HG03064 (cell line): ENCODE measurements at regions not wholly inside any gene's neighbourhood (a gene's known extent, or its start where the extent isn't known, plus 50 kb on each side); places are given as distances from the start of the nearest gene placed in this dataset.
"Not testable (repeated sequence)": the region's sequence is repeated elsewhere in the genome, so short reads cannot be mapped to it uniquely, and the experiment has no call there.

Experiments used
- ATAC-seq: cut with Tn5 transposase; IDR thresholded peaks from one replicate; pipeline ENCODE4 v1.9.1; 2021; ENCODE audit warnings: low read depth; ENCODE audit not compliant: unreplicated experiment

DNA sequence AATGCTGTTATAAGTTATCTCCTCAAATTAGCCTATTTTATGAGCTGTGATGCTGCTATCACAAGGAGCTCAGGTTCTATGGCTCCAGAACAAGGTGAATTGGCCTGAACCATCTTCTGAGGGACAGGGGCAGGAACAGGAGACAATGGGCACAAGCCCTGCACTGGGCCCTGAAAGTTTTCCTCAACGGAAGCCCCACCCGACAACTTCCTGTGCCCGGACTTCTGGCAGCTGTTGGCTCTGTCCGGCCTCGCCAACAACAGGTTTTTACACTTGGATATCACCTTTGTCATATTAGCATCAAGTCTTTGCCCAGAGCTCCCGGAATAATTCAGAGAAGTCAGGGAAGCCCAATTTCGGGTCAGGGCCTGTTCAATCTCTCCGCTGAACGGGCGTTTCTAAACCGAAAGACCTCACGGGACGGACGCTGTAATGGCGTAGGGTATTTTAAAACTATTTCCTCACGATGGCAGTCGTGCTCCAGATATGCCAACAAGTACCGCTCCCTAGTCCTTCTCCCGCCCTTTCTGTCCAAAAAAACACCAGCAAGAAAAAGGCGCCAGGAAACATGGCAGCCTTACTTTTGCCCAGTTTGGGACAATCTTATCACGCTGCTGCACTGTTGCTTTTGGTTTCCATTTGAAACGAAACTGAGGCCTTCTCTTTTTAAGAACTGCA is 201.0 kb upstream of the STK26 start:
- ATAC-seq, result peak; percentile 72

DNA sequence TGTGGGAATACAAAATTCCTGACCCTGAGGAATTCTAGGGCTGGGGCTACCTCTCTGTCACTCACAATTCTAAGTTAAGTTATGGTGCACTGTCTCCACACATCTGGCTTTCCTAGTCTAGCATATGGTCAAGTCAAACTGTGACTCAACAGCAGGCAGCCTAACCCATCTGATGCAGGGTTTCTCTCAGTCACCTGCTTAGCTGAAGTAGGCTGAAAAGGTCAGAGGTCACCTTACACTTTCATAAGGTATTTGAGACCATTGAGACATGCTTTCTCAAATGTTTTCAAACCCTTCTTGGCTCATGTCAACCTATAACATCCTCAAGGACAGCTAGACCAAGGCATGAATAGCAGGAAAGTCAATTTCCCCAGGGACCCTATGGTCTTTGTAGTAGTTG is 196.5 kb upstream of the STK26 start:
- ATAC-seq, result no peak

DNA sequence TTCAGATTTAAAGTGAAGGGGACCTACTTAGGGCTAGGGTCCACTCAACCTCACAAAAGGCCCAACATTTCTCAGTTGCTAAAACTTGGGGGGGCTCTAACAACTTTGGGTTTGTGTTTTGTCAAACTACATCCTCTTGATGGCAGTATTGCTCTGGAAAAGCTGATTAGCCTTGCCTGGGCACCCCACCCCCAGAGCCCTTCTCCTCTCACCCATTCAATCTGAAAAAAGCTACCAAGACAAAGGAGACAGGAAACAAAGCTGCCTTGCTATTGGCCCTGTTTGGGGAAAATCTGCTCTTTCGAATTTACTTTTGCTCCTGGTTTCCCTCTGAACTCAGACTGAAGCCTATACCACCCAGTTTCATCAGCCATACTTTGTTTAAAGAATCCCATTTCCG is 195.2 kb upstream of the STK26 start:
- ATAC-seq, result peak; percentile 53

DNA sequence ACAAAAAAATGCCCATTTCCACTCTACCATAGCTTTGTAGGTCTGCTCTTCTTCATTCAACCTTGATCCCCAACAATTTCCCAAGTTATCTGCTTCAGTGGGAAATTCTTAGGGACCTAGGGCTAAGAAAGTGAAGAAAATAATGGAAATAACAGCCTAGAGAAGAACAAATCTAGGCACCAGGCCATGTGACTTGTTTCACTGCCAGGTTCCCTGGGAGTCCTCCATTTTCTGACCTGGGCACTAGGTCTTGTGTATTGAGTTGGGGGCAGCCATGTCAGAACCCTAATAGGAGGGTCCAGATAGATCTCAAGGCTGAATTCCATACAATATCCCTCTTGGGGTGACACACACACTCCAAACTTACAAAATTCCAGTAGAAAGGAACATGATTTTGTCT is 194.6 kb upstream of the STK26 start:
- ATAC-seq, result no peak

DNA sequence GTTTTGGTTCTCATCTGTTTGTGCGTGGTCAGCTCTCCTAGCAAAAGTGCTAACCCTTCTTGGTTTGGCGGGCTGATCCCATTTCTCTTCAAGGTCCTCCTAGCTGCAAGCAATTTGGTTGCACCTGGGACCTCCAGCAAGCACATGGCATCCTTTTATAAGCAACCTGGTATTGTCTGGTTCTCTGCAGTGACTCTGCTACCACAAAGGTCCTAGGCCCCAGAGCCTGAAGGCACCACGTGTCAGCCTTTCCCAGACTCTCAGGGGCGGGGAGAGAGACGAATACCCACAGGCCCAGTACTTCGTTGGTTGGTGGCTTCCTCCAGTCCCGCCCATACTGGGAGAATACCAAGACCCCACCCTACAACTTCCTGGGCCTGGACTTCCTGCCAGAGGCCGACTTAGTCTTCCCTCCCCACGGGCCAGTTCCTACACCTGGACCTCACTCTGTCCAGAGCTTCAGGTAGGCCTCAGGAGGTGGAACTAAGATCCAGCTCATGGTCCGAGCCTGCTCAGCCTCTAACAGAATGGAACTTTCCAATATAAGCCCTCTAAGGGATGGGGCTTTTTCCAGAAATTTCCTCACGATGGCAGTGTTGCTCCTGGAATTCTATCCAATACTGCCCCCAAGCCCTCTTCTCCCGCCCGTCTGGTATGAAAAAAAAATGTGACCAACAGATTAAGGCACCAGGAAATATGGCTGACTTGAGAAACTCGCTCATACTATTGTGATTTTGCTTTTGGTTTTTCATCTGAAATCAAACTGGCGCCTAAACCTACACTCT is 192.5 kb upstream of the STK26 start:
- ATAC-seq, result peak; percentile 67

DNA sequence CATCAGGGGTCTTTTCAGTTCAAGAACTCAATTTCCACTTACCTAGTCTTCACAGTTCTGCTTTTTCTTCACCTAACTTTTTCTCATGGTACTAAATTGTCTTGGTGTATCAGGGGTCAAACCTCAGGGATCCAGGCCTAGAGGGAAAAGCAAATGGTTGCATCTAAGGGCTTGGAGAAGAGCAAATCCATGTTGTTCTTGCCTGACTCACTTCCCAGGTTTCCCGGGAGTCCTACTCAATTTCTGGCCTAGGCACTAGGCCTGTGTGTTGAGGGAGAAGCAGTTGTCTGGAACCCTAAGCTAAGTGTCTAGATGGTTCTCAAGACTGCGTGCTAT is 191.9 kb upstream of the STK26 start:
- no peak for ATAC-seq

DNA sequence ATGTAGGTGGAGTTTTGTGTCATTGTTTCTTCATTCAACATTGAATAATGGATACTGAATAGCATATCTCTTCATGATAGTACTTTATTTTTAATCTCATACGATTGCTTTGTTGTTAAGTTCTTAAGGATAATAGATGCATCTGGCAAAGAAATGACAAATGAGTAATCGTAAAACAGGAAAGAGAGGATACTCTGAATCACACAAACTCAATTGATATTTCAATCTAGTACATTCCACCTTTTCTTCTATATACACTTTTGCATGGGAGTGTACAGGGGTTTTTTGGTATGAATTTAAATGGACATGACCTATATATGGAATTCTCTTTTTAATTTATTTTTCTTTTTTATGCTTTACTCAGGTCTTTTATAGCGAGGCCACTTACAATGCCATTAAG is 186.9 kb upstream of the STK26 start:
- no peak for ATAC-seq

DNA sequence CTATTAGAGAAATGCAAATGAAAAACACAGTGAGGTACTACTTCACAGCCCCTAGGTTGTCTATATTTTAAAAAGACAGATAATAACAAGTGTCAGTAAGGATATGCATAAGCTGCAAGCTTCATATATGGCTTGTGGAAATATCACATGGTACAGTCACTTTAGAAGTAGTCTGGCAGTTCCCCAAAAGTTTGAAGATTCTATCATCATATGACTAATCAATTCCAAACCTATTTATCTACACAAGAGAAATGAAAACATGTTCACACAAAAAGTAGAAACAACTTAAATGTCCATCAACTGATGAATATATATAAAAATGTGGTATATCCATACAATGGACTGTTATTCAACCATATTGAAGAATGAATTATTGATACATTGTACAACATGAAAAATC is 185.8 kb upstream of the STK26 start:
- no peak for ATAC-seq

DNA sequence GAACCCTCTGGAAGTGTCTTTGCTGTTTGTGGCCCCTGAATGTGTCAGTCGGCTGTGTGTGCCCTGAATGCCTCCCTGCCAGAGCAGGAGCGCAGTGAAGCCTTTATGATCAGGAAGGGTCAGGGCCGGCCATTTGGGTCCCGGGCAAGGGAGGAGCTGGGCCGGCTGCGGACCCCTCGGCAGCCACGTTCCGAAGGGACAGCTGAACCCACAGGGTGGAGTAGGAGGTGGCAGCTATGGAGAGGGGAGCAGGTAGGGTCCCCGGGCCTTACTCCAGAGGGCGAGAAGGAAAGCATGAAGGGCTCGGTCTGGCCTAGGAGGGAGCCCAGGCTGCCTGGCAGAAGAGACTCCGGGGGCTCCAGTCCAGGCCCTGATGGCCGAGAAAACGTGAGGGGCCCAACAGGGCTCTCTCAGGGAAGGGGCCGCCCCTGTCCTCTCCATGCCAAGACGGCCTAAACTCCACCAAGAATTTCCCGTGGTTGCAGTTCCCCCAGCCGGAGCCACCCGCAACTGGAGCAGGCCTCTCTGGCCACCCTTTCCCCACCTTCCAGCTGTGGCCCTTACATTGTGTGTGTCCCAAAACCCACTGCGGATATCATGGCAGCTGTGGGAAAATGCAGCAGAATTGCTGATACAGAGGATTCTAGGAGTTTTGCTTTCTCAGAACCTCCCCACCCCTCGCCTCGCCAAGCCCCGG is 182.2 kb upstream of the STK26 start:
- ATAC-seq, result no peak

DNA sequence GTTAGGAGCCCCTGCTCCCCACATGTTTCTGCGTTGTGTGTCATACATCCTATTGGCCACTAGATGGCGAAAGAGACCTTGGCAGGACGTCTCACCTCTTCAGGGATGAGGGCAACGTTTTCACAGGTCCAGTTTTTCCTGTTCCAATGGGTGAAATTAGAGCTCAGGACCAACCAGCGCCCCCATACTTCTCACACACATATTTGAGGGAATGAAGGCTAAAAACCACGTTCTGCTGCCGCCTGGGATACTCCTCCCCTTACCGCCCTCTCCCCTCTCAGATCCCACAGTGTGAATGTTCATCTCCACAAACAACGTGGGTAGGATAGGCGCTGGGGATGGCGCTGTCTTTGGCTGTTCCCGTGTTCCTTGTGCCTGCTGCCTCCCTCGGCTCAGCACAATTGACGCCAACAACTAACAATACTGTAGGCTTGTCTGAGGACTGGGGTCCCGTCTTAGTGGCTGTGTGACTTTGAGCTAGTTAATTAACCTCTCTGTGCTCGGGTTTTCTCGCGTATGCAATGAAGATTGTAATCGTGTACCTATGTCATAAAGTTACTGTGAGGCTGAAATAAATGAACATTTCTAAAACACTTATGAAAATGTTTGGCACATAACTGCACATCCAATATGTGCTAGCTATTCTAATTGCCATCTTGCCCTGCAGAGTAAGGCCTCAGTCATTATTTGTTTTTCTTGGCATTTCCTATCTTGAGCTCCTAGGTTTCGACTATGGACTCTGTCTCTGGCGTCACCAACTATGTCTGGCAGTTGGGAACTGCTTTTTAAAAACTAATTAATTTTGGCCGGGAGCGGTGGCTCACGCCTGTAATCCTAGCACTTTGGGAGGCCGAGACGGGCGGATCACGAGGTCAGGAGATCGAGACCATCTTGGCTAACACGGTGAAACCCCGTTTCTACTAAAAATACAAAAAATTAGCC is 181.3 kb upstream of the STK26 start:
- no peak for ATAC-seq

DNA sequence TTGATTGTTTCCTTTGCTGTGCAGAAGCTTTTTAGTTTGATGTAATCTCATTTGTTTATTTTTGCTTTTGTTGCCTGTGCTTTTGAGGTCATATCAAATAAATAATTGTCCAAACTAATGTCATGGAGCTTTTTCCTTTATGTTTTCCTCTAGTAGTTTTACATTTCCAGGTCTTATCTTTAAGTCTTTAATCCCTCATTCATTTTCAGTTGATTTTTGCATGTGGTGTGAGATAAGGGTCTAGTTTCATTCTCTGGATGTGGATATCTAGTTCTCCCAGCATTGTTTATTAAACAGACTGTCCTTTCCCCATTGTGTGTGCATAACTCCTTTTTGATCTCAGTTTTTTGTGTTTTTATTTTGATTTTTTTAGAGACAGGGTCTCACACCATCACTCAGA is 179.1 kb upstream of the STK26 start:
- no peak for ATAC-seq

DNA sequence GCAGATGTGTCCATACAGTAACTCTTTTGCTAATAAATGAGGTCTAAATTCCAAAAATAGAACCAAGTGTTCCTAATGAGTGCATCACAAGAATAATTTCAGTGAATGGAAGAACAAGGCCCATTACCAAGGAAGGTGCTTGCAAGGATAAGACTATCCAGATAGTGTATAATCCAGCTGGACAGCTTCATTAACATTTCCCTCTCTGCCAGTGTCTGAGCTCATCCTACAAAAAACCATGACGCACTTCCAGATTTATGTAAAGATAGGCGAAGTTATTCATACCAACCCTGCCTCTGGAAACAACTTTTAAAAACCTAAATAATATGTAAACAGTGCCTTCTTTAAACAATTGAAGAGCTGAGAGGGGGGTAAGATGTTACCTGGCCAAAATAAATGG is 177.9 kb upstream of the STK26 start:
- no peak for ATAC-seq

DNA sequence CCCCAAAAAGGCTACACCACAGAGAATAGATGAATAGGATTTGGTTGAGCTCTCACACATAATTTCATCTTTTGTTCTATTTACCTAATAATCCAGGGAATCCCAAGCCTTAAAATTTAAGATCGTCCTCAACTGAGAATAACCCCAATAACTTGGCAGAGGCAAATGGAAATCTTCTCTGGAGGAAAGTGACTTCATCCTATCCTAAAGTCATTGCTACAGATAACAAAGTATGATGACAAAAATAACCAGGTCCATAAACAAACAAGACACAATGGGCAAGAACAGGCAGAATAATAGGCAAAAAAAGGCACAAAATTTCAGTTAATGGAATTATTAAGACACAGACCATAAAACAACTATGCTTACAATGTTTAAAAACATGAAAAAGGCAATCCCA is 177.3 kb upstream of the STK26 start:
- no peak for ATAC-seq

DNA sequence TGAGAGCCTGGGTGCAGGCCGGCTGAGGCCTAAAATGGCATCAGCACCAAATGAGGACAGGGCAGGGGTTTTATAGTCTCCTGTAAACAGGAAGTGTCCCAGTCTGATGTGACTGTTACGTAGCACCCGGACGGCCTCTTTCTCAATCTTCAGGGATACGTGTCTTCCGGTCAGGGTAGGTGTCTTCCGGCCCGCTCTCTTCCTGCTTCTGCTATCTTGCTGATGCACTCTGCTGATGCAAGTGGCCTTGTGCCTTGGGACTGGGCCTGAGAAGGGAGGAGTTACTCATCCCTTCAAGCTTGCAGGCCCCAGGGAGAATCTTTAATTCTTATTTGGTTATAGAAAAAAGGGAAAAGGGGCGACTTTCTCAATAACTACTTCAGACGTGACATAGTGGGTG is 172.1 kb upstream of the STK26 start:
- ATAC-seq, result not testable (repeated sequence)

DNA sequence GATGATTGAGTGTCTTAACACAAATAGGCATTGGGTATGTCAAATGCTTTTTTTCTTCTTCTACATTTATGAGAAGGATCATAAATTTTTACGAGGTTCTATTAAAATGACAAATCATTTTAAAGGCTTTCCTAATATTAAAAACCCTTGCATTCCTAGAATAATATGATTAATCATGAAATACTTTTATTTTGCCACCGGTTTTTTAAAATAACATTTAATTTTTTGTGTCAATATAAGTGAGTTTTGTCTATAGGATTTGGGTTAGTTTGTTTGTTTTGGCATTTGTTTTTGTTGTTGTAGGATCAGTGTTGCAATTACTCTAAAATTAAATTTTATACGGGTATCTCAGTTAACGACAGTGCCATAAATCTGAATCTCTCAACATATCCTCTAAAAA is 169.7 kb upstream of the STK26 start:
- no peak for ATAC-seq

DNA sequence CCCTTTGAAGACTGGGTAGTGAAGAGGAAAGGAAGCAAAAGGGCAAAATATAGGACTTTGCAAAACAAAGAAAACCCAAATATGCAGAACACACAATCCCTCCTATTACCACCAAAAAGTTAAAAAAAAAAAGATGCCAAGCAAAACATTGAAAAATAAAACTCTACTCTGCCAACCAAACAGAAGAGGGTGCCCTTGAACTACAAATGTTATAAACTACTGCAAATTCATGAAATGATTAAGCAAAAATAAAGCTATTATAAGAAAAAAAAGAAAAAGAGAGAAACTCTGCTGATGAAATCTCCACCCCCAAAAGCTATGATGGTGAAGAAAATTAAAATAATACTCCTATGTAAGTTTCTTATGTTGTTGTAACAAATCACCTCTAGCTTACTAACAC is 168.5 kb upstream of the STK26 start:
- ATAC-seq, result no peak

DNA sequence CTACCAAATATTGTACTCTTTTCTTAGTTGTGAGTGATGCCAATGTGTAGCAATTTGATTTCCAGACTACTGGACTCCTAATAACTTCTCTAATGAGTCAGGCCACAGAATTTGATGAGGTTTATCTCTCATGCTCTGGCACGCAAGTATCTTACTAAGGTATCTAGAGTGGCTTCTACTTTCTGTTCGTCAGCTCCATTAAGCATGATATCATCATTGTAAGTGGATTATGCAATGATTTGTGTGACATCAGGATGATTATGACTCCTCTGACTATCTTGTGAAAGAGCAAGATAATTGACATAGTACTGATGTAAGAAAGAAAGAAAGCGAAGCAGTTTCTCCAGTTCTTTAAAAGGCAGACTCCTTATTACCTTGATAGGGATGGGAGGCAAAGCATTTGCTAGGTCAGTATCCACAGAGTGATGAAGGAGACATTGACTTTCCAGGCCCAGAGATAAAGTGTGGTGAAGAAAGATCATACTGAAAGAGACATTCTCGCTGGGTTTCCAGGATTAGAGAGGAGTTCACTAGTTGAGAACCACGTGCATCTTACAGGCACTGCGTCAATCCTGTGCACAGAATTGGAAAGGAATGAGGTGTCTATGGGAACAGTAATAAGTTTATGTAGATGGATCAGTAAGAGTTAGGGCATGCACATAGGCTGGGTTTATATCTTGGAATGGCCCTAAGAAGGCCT is 161.9 kb upstream of the STK26 start:
- no peak for ATAC-seq

DNA sequence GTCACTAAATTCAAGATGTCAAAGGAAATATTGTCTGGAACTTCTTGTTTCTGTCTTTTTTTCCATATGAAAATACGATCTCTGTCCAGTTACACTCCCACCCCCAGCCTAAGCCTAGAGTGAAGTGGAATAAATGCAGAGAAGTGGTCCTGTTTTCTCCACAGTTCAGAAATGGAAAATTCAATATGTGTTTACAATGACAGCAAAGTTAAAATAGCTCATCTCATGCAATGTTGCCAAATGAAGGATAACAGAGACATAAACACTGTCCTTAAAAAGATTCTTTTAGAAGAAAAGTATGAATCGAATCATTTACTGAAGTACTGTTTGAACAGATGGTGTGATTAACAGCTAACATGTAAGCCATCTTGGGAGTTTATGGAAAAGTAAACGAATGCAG is 160.8 kb upstream of the STK26 start:
- ATAC-seq, result no peak

DNA sequence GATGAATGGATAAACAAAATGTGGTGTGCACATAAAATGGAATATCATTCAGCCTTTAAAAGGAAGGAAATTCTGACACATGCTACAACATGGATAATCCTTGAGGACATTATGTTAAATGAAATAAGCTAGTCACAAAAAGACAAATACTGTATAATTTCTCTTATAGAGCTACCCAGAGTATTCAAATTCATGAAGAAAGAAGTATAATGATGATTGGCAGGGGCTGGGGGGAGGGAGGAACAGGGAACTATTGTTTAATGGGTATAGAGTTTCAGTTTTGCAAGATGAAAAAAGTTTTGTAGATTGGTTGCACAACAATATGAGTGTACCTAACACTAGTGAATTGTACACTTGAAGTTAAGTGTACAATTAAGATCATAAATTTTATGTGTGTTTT is 153.9 kb upstream of the STK26 start:
- no peak for ATAC-seq

DNA sequence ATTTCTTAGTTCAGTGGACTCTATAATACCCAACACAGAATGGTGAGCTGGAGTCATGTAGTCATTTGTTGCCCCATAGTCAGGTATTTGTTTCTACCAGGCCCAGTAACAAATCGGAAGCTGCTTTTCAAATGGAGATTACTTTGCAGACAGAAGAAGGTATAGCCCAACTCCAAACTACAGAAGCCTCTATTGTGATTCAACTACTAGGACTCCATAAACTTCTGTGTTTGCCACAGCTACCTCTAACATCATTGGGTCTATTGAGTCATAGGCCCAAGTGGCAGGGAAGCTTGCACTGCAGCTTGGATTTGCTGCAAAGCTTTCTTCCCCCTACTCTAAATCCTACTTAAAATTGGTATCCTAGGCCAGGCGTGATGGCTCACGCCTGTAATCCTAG is 148.8 kb upstream of the STK26 start:
- no peak for ATAC-seq
